Testis (tissue), 2 donors: ENCODE measurements at regions not wholly inside any gene's neighbourhood (a gene's known extent, or its start where the extent isn't known, plus 50 kb on each side); places are given as distances from the start of the nearest gene placed in this dataset.

Experiments
- POLR2A ChIP-seq: fragments of 450-650 bp; IDR thresholded peaks from one replicate; pipeline ENCODE4 v1.6.1; 2017; ENCODE audit warnings: antibody characterized with exemption, mild to moderate bottlenecking, moderate library complexity
- TF ChIP-seq, protein P1 (sequence below), 3 experiments: fragments of 450-650 bp in 2 of 3; fragments of 200-600 bp in 1 of 3; sonication (generic) in 1 of 3; IDR thresholded peaks; one replicate each; pipeline ENCODE4 v1.5.1; 2016 to 2019; ENCODE audit warnings: antibody characterized with exemption in 3 of 3, mild to moderate bottlenecking in 2 of 3, moderate library complexity in 1 of 3

DNA sequence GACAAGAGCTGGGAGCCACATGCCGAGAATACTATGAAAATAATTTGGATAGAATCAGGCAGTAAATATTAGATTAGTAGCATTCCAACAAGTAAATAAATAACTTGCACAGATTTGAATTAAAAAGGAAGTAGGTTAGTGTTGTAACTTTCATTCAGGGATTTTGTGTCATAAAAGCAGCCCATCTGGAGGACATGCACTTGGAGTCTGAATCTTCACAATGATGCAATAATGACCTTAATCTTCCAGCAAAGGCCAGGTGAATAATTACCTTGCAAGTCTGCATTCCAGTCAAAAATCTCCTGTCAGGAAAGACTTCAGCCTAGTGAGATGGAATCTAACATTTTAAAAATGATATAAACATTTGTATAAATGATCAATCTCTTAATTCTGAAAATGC is 518.1 kb downstream of the KCNJ2 start:
- TF ChIP-seq, protein P1, sequence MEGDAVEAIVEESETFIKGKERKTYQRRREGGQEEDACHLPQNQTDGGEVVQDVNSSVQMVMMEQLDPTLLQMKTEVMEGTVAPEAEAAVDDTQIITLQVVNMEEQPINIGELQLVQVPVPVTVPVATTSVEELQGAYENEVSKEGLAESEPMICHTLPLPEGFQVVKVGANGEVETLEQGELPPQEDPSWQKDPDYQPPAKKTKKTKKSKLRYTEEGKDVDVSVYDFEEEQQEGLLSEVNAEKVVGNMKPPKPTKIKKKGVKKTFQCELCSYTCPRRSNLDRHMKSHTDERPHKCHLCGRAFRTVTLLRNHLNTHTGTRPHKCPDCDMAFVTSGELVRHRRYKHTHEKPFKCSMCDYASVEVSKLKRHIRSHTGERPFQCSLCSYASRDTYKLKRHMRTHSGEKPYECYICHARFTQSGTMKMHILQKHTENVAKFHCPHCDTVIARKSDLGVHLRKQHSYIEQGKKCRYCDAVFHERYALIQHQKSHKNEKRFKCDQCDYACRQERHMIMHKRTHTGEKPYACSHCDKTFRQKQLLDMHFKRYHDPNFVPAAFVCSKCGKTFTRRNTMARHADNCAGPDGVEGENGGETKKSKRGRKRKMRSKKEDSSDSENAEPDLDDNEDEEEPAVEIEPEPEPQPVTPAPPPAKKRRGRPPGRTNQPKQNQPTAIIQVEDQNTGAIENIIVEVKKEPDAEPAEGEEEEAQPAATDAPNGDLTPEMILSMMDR (IDR thresholded peaks at IDR 0.05) = no peak
- TF ChIP-seq POLR2A = no peak
